ENCODE measurements at regions not wholly inside any gene's neighbourhood (a gene's known extent, or its start where the extent isn't known, plus 50 kb on each side); places are given as distances from the start of the nearest gene placed in this dataset.

GRCh38 chr6:163992056-163992455, 577.5 kb downstream of the QKI start:
- Mint-ChIP-seq H3K4me1 (no peaks in the 10 kb centered on the region), H3K4me3 (no peak overlapping the region), H3K36me3 (ENCODE audit: low read depth) (no peaks in the 10 kb centered on the region), H3K27ac (no peak overlapping the region), H3K27me3 (peaks cover 11% of the 10 kb centered on the region)
- DNase-seq (no peak), ATAC-seq (no peak)
- H3K9me3 ChIP-seq (ENCODE audit: control insufficient read depth, low read length, poor library complexity, severe bottlenecking): no peaks in the 10 kb centered on the region

- Mint-ChIP-seq H3K4me1 (peaks cover 3% of the 10 kb centered on the region), H3K4me3 (no peak overlapping the region), H3K36me3 (ENCODE audit: low read depth) (no peaks in the 10 kb centered on the region), H3K27me3 (peaks cover 10% of the 10 kb centered on the region), H3K27ac (no peak overlapping the region)
- ATAC-seq (no peak), DNase-seq (no peak)
- H3K9me3 ChIP-seq (ENCODE audit: control insufficient read depth, low read length, poor library complexity, severe bottlenecking): no peaks in the 10 kb centered on the region
These were observed 576.8 kb downstream of the QKI start for GRCh38 chr6:163991321-163991720.

- no peaks in the 10 kb centered on the region for H3K36me3 Mint-ChIP-seq (ENCODE audit: low read depth)
- H3K4me1 Mint-ChIP-seq: peaks cover 10% of the 10 kb centered on the region
- peaks cover 20% of the 10 kb centered on the region for H3K27me3 Mint-ChIP-seq
- no peaks in the 10 kb centered on the region for H3K9me3 ChIP-seq (ENCODE audit: control insufficient read depth, low read length, poor library complexity, severe bottlenecking)
- no peak overlapping the region for H3K4me3 Mint-ChIP-seq
- ATAC-seq: no peak
- DNase-seq: no peak
- H3K27ac Mint-ChIP-seq: no peak overlapping the region
These were observed 571.8 kb downstream of the QKI start for GRCh38 chr6:163986313-163986712.

GRCh38 chr6:163985710-163986109, 571.2 kb downstream of the QKI start:
- H3K9me3 ChIP-seq (ENCODE audit: control insufficient read depth, low read length, poor library complexity, severe bottlenecking): no peaks in the 10 kb centered on the region
- no peak for DNase-seq

GRCh38 chr6:163985040-163985439, 570.5 kb downstream of the QKI start:
- no peaks in the 10 kb centered on the region for H3K9me3 ChIP-seq (ENCODE audit: control insufficient read depth, low read length, poor library complexity, severe bottlenecking)
- Mint-ChIP-seq H3K4me1 (peaks cover 10% of the 10 kb centered on the region), H3K27ac (no peak overlapping the region), H3K27me3 (peaks cover 25% of the 10 kb centered on the region), H3K4me3 (no peak overlapping the region), H3K36me3 (ENCODE audit: low read depth) (no peaks in the 10 kb centered on the region)
- DNase-seq (no peak), ATAC-seq (no peak)

More at GRCh38 chr6:163985710-163986109, 571.2 kb downstream of the QKI start:
- no peaks in the 10 kb centered on the region for H3K36me3 Mint-ChIP-seq (ENCODE audit: low read depth)
- H3K27me3 Mint-ChIP-seq: peaks cover 20% of the 10 kb centered on the region
- H3K4me1 Mint-ChIP-seq: peaks cover 10% of the 10 kb centered on the region
- H3K4me3 Mint-ChIP-seq: no peak overlapping the region
- no peak for ATAC-seq
- no peak overlapping the region for H3K27ac Mint-ChIP-seq

GRCh38 chr6:163984124-163984936, 569.8 kb downstream of the QKI start:
- DNase-seq: no peak
- no peaks in the 10 kb centered on the region for H3K36me3 Mint-ChIP-seq (ENCODE audit: low read depth)
- ATAC-seq: no peak

GRCh38 chr6:163983679-163984078, 569.2 kb downstream of the QKI start:
- Mint-ChIP-seq H3K27ac (no peak overlapping the region), H3K36me3 (ENCODE audit: low read depth) (no peaks in the 10 kb centered on the region), H3K27me3 (peaks cover 25% of the 10 kb centered on the region), H3K4me3 (no peak overlapping the region), H3K4me1 (peaks cover 10% of the 10 kb centered on the region)
- no peaks in the 10 kb centered on the region for H3K9me3 ChIP-seq (ENCODE audit: control insufficient read depth, low read length, poor library complexity, severe bottlenecking)
- no peak for ATAC-seq
- DNase-seq: no peak

More at GRCh38 chr6:163984124-163984936, 569.8 kb downstream of the QKI start:
- H3K4me1 Mint-ChIP-seq: peaks cover 10% of the 10 kb centered on the region
- no peak overlapping the region for H3K27ac Mint-ChIP-seq
- peak overlapping the region; percentile 51 for H3K4me3 Mint-ChIP-seq
- H3K27me3 Mint-ChIP-seq: peaks cover 28% of the 10 kb centered on the region
- no peaks in the 10 kb centered on the region for H3K9me3 ChIP-seq (ENCODE audit: control insufficient read depth, low read length, poor library complexity, severe bottlenecking)

- peaks cover 8% of the 10 kb centered on the region for H3K27me3 Mint-ChIP-seq
- H3K27ac Mint-ChIP-seq: no peak overlapping the region
- DNase-seq (no peak), ATAC-seq (no peak)
- no peaks in the 10 kb centered on the region for H3K36me3 Mint-ChIP-seq (ENCODE audit: low read depth)
- no peaks in the 10 kb centered on the region for H3K4me1 Mint-ChIP-seq
- H3K4me3 Mint-ChIP-seq: no peak overlapping the region
- H3K9me3 ChIP-seq (ENCODE audit: control insufficient read depth, low read length, poor library complexity, severe bottlenecking): no peaks in the 10 kb centered on the region
These were observed 559.8 kb downstream of the QKI start for GRCh38 chr6:163974322-163974721.

- DNase-seq: no peak
- H3K4me1 Mint-ChIP-seq: no peaks in the 10 kb centered on the region
- ATAC-seq: no peak
- no peaks in the 10 kb centered on the region for H3K9me3 ChIP-seq (ENCODE audit: control insufficient read depth, low read length, poor library complexity, severe bottlenecking)
- H3K36me3 Mint-ChIP-seq (ENCODE audit: low read depth): no peaks in the 10 kb centered on the region
- H3K27me3 Mint-ChIP-seq: peaks cover 8% of the 10 kb centered on the region
- no peak overlapping the region for H3K4me3 Mint-ChIP-seq
- no peak overlapping the region for H3K27ac Mint-ChIP-seq
These were observed 557.6 kb downstream of the QKI start for GRCh38 chr6:163971841-163972838.

- H3K27me3 Mint-ChIP-seq: peaks cover 11% of the 10 kb centered on the region
- DNase-seq: no peak
- no peaks in the 10 kb centered on the region for H3K9me3 ChIP-seq (ENCODE audit: control insufficient read depth, low read length, poor library complexity, severe bottlenecking)
- no peak overlapping the region for H3K4me3 Mint-ChIP-seq
- H3K36me3 Mint-ChIP-seq (ENCODE audit: low read depth): no peaks in the 10 kb centered on the region
- H3K27ac Mint-ChIP-seq: no peak overlapping the region
- ATAC-seq: no peak
- H3K4me1 Mint-ChIP-seq: no peaks in the 10 kb centered on the region
These were observed 556.5 kb downstream of the QKI start for GRCh38 chr6:163970846-163971564.

- H3K4me3 Mint-ChIP-seq: no peak overlapping the region
- H3K27me3 Mint-ChIP-seq: peaks cover 34% of the 10 kb centered on the region
These were observed 551.2 kb downstream of the QKI start for GRCh38 chr6:163965426-163966348.

GRCh38 chr6:163964789-163965188, 550.3 kb downstream of the QKI start:
- Mint-ChIP-seq H3K27ac (no peak overlapping the region), H3K4me3 (no peak overlapping the region), H3K4me1 (no peaks in the 10 kb centered on the region), H3K27me3 (peaks cover 35% of the 10 kb centered on the region), H3K36me3 (ENCODE audit: low read depth) (no peaks in the 10 kb centered on the region)
- DNase-seq (no peak), ATAC-seq (no peak)
- H3K9me3 ChIP-seq (ENCODE audit: control insufficient read depth, low read length, poor library complexity, severe bottlenecking): no peaks in the 10 kb centered on the region

More at GRCh38 chr6:163965426-163966348, 551.2 kb downstream of the QKI start:
- ATAC-seq (no peak), DNase-seq (no peak)
- H3K9me3 ChIP-seq (ENCODE audit: control insufficient read depth, low read length, poor library complexity, severe bottlenecking): no peaks in the 10 kb centered on the region
- H3K27ac Mint-ChIP-seq: no peak overlapping the region
- no peaks in the 10 kb centered on the region for H3K36me3 Mint-ChIP-seq (ENCODE audit: low read depth)
- H3K4me1 Mint-ChIP-seq: no peaks in the 10 kb centered on the region
